HAP-1 (cell line): ENCODE measurements at regions not wholly inside any gene's neighbourhood (a gene's known extent, or its start where the extent isn't known, plus 50 kb on each side); places are given as distances from the start of the nearest gene placed in this dataset.
"Not testable (repeated sequence)": the region's sequence is repeated elsewhere in the genome, so short reads cannot be mapped to it uniquely, and the experiment has no call there.

Source experiments
- DNase-seq, 2 experiments: peaks; one replicate each; pipeline ENCODE4 v3.0.0-alpha.2; 2016 to 2020; ENCODE audit warnings: low spot score in 2 of 2
- H3K27me3 ChIP-seq: fragments of 250-450 bp; sonication (Bioruptor Pico); 2 replicates; pipeline ENCODE4 v1.5.1; 2020; ENCODE audit warnings: low read depth, mild to moderate bottlenecking, moderate library complexity
- H3K36me3 ChIP-seq: fragments of 250-450 bp; sonication (Bioruptor Pico); replicated peaks from 2 replicates; pipeline ENCODE4 v1.5.1; 2020; ENCODE audit warnings: mild to moderate bottlenecking
- H3K4me1 ChIP-seq: fragments of 250-450 bp; sonication (Bioruptor Pico); 2 replicates; pipeline ENCODE4 v1.5.1; 2020; ENCODE audit warnings: mild to moderate bottlenecking
- H3K4me3 ChIP-seq: fragments of 250-450 bp; sonication (Bioruptor Pico); 2 replicates; pipeline ENCODE4 v1.5.1; 2020; ENCODE audit warnings: mild to moderate bottlenecking, moderate library complexity
- H3K9me3 ChIP-seq: fragments of 250-450 bp; sonication (Bioruptor Pico); 2 replicates; pipeline ENCODE4 v1.5.1; 2020; ENCODE audit warnings: mild to moderate bottlenecking, moderate library complexity
- in situ Hi-C: fragments of 300-500 bp; cut with MboI; formaldehyde crosslinking; loops from 3 replicates; pipeline ENCODE4 v1.14.3; 2020; ENCODE audit warnings: low sequenced_read_pairs, inconsistent platforms, mixed read lengths

DNA sequence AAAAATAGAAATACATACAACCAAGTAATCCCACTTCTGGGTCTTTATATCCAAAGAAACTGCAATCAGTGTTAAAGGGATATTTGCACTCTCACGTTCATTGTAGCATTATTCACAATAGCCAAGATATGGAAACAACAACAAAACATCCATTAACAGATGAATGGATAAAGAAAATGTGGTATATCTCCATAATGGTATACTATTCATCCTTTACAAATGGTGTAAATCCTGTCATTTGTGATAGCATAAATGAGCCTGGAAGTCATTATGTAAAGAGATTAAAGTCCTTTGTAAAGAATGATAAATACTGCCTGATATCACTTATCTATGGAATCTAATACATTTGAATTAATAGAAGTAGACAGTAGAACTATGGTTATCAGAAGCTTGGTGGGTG lies 327.7 kb downstream of the UTRN start:
- no peaks in the 10 kb centered on the region for H3K27me3 ChIP-seq
- in situ Hi-C loops = no loop called here
- no peak overlapping the region for H3K4me3 ChIP-seq
- peaks cover 57% of the 10 kb centered on the region for H3K4me1 ChIP-seq
- H3K36me3 ChIP-seq = no peaks in the 10 kb centered on the region
- peak in 1 of 2 experiments; percentile 95 for DNase-seq
- H3K9me3 ChIP-seq = no peaks in the 10 kb centered on the region

DNA sequence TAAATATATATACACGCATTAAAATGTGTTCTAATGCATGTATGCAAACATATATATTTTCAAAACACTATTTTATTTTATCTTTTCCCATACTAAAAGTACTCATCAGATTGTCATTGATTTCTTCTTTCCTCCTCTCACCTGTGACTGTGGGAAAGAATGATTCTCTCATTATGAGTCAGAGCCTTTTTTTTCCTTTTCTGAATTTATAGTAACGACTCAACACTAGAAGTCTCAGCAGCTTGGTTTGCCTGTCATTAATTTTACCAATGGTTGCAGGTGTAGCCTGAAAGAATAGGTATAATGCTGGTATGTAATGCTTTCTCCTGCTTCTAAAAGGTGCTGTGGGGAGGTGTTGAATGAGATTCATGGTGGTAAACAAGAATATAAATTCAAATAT lies 328.7 kb downstream of the UTRN start:
- Histone ChIP-seq H3K4me3 (no peak overlapping the region), H3K9me3 (no peaks in the 10 kb centered on the region), H3K27me3 (no peaks in the 10 kb centered on the region), H3K4me1 (peaks cover 66% of the 10 kb centered on the region), H3K36me3 (no peaks in the 10 kb centered on the region)
- in situ Hi-C loops = no loop called here
- DNase-seq = no peak

DNA sequence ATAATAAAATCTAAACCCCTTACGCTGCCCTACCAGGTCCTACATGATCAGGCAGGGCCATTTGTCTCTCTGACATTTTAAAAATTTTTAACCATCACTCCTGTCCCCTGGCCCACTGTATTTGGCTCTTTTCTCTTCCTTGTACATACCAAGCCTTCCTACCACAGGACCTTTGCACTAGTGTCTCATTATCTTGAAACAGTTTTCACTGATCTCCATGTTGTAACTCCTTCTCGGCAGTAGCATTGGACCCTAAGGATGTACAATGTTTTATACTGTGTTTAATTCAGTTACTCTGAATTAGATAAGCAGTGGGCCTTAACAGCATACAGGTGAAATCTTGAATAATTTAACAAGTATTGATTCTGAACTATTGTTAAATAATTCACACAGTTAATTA lies 330.7 kb downstream of the UTRN start:
- Histone ChIP-seq H3K4me3 (no peak overlapping the region), H3K9me3 (no peaks in the 10 kb centered on the region), H3K36me3 (no peaks in the 10 kb centered on the region), H3K27me3 (no peaks in the 10 kb centered on the region), H3K4me1 (peaks cover 82% of the 10 kb centered on the region)
- DNase-seq = no peak
- in situ Hi-C loops = no loop called here

GRCh38 chr6:144617191-144617590 lies 332.1 kb downstream of the UTRN start:
- no peaks in the 10 kb centered on the region for H3K9me3 ChIP-seq
- H3K27me3 ChIP-seq = no peaks in the 10 kb centered on the region
- peaks cover 77% of the 10 kb centered on the region for H3K4me1 ChIP-seq
- no peak overlapping the region for H3K4me3 ChIP-seq
- in situ Hi-C loops = no loop called here
- DNase-seq = no peak
- no peaks in the 10 kb centered on the region for H3K36me3 ChIP-seq

DNA sequence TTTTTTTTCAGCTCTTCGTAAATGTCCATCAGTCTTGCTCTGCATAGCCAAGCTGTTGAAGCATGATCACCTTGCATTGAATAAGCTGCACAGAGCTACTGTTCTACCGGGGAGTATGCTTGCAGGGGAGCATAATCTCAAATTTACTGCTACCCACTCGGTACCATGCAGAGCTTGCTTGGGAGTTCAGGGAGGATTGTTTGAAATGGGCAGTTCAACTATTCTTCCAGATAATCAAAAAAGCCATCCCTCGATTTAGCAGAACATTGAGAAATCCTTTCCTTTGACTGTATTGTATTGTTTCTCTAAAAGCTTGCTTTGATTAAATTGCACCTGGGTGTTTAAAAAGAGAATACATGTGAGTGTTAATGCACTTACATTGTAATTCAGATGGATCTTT lies 332.6 kb downstream of the UTRN start:
- Histone ChIP-seq H3K4me3 (no peak overlapping the region), H3K4me1 (peaks cover 73% of the 10 kb centered on the region), H3K36me3 (no peaks in the 10 kb centered on the region), H3K27me3 (no peaks in the 10 kb centered on the region), H3K9me3 (no peaks in the 10 kb centered on the region)
- DNase-seq = peak; percentile 65 to 98
- in situ Hi-C loops = no loop called here

DNA sequence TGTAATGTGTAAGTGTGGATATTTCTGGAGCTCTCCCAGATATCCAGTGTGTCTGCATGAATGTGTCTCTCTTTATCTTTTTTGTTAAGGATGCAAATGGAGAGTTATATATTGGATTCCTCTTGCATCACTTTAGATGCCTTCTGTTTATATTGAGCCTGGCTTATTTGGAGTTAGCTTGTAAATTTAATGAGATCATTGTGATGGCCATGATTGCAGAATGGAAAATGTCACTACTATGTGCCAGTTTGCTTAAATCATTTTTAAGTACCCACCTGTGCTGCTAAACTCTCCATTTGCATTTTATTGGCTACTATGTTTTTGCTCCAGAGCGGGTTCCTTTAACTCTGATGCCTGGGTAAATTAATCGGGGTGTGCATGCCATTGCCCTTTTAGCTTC lies 334.8 kb downstream of the UTRN start:
- H3K4me3 ChIP-seq = no peak overlapping the region
- no peaks in the 10 kb centered on the region for H3K27me3 ChIP-seq
- in situ Hi-C loops = no loop called here
- peak in 1 of 2 experiments; percentile 77 for DNase-seq
- peaks cover 57% of the 10 kb centered on the region for H3K4me1 ChIP-seq
- no peaks in the 10 kb centered on the region for H3K9me3 ChIP-seq
- no peaks in the 10 kb centered on the region for H3K36me3 ChIP-seq

- DNase-seq = no peak
- H3K4me1 ChIP-seq = peaks cover 48% of the 10 kb centered on the region
- H3K9me3 ChIP-seq = no peaks in the 10 kb centered on the region
- in situ Hi-C loops = no loop called here
- H3K36me3 ChIP-seq = no peaks in the 10 kb centered on the region
- H3K4me3 ChIP-seq = no peak overlapping the region
- no peaks in the 10 kb centered on the region for H3K27me3 ChIP-seq
These were observed 336.2 kb downstream of the UTRN start for GRCh38 chr6:144621332-144621731.

DNA sequence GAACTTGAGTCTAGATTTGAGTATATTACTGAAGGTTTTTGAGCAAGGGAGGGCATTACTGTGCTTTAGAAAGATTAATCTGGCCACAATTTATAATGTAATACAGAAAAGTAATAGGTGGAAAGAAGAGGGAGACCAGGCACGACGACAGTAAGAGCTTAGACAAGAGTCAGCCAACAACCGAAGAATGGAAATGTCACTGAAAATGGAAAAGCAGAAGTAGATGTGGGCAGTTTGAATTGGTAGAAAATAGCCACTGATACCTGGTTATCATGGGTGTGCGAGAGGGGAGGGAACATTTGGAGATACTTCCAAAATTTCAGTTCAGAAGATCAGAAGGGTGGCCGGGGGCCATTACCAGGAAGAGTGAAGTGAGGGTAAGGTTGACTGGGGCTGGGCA lies 339.1 kb downstream of the UTRN start:
- in situ Hi-C loops = no loop called here
- peaks cover 29% of the 10 kb centered on the region for H3K4me1 ChIP-seq
- H3K4me3 ChIP-seq = no peak overlapping the region
- no peaks in the 10 kb centered on the region for H3K9me3 ChIP-seq
- no peaks in the 10 kb centered on the region for H3K36me3 ChIP-seq
- no peak for DNase-seq
- H3K27me3 ChIP-seq = no peaks in the 10 kb centered on the region

DNA sequence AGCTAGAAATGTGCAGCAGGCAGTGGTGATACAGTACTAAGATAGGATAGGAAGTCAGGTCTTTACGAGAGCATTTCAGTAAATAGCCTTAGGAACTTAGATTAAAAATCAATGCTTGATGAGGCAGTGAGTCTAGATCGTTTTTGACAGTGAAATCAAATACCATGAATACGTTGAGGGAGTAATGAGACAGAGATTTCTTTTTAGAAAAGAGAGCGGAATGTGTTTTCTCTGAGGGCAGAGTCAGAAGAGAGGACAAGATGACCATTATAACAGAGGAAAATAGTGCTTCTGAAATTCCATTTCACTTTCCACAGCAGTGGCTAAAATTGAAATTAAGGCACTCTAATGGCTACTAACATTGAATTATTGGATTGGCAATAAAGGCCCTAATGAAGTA lies 339.6 kb downstream of the UTRN start:
- Histone ChIP-seq H3K9me3 (no peaks in the 10 kb centered on the region), H3K4me3 (no peak overlapping the region), H3K36me3 (no peaks in the 10 kb centered on the region), H3K4me1 (peaks cover 29% of the 10 kb centered on the region), H3K27me3 (no peaks in the 10 kb centered on the region)
- no peak for DNase-seq
- in situ Hi-C loops = no loop called here

DNA sequence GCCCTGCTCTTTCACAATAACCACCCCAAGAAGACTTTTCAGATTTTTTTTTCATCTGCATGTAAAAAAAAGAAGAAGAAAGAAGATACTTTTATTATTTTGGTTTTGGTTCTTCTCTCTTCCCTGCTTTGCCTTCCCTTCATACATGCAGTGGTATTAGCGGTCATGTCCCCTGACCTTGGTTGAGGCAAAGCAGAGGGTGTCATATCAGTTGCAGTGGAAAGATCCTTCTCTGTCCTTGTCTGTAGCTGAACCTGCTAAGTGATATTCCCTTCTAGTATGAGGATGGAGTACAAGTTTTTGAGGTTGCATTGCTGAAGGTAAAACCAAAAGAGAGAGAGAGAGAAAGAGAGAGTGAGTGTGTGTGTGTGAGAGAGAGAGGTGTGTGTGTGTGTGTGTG lies 345.7 kb downstream of the UTRN start:
- peaks cover 41% of the 10 kb centered on the region for H3K4me1 ChIP-seq
- H3K9me3 ChIP-seq = no peaks in the 10 kb centered on the region
- in situ Hi-C loops = no loop called here
- H3K36me3 ChIP-seq = no peaks in the 10 kb centered on the region
- no peak overlapping the region for H3K4me3 ChIP-seq
- no peak for DNase-seq
- no peaks in the 10 kb centered on the region for H3K27me3 ChIP-seq

DNA sequence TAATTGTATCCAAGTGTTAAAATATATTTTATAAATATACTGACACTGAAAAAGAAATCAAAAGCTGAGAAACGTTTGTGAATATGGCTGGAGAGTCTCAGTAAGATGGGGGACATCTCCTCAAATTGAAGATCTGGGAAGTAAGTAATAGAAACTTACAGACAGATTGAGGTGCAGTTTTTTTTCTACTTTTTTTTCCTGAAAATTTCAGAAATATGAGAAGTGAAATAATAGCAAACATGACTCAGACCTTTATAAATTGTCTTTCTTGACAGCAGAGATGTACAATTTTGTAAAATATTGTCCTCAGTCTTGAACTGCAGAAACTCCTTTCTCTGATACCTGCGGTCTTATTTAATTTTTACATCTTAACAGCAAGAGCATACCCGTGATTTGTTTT lies 347.1 kb downstream of the UTRN start:
- Histone ChIP-seq H3K4me3 (no peak overlapping the region), H3K9me3 (no peaks in the 10 kb centered on the region), H3K36me3 (no peaks in the 10 kb centered on the region), H3K4me1 (peaks cover 47% of the 10 kb centered on the region), H3K27me3 (no peaks in the 10 kb centered on the region)
- in situ Hi-C loops = no loop called here
- no peak for DNase-seq

DNA sequence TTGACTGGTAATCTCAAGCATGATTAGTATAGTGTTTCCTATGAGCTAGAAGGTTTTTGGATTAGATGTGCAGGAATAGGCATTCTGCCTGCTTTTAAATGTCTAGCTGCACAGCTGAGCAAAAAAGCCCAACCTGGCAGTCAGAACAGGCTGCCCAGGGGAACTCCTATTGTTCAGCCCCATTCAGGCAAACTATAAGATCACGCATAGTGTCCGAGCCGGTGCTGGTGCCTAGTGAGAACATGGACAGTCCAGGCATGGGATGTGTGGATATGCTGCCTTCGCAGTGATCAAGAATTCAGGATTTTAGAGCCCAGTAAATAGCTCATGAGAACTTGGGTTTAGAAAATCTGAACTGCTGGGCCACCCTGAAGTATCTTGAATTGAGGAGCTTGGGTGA lies 348.8 kb downstream of the UTRN start:
- Histone ChIP-seq H3K9me3 (no peaks in the 10 kb centered on the region), H3K36me3 (no peaks in the 10 kb centered on the region), H3K27me3 (no peaks in the 10 kb centered on the region), H3K4me1 (peaks cover 53% of the 10 kb centered on the region), H3K4me3 (no peak overlapping the region)
- peak in 1 of 2 experiments; percentile 62 for DNase-seq
- in situ Hi-C loops = no loop called here

DNA sequence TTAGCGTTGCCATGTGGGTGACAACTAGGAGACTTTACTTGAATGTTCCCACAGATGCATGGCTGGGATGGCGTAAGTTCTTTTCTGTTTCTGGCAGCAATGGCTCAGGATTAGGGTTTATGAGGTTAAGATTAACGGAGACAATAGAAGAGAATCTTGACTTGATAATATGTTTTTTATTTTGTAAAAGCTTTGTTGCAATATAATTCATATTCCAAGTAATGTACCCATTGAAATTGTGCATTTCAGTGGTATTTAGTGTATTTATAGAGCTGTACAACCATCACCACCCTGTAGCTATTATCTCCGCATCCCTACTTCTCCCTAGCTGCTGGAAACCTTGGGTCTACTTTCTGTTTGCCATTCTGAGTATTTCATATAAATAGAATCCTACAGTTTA lies 349.2 kb downstream of the UTRN start:
- H3K36me3 ChIP-seq = no peaks in the 10 kb centered on the region
- no peak overlapping the region for H3K4me3 ChIP-seq
- H3K27me3 ChIP-seq = no peaks in the 10 kb centered on the region
- H3K9me3 ChIP-seq = no peaks in the 10 kb centered on the region
- H3K4me1 ChIP-seq = peaks cover 51% of the 10 kb centered on the region
- in situ Hi-C loops = no loop called here
- peak; percentile 69 to 93 for DNase-seq

DNA sequence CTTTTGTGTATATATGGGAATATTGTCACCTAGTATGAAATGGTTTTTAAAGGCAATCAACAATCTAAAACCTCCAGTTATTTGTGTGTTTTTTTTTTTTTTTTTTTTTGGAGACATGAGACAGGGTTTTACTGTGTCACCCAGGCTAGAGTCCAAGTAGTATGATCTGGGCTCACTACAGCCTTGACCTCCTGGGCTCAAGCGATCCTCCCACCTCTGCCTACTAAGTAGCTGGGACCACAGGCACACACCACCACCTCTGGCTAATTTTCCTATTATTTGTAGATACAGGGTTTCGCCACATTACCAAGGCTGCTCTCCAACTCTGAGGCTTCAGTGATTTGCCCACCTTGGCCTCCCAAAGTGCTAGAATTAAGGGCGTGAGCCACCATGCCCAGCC lies 349.9 kb downstream of the UTRN start:
- Histone ChIP-seq H3K27me3 (no peaks in the 10 kb centered on the region), H3K36me3 (no peaks in the 10 kb centered on the region), H3K4me3 (no peak overlapping the region), H3K4me1 (peaks cover 46% of the 10 kb centered on the region), H3K9me3 (no peaks in the 10 kb centered on the region)
- no peak for DNase-seq
- in situ Hi-C loops = no loop called here

GRCh38 chr6:144636025-144636424 lies 350.9 kb downstream of the UTRN start:
- in situ Hi-C loops, H3K4me3 ChIP-seq, H3K9me3 ChIP-seq, H3K36me3 ChIP-seq, H3K27me3 ChIP-seq, DNase-seq: not testable (repeated sequence)
- H3K4me1 ChIP-seq = peaks cover 38% of the 10 kb centered on the region
